Stimulated activated CD4-positive, alpha-beta T cell treated with anti-CD3 and anti-CD28 coated beads, Interleukin-12 subunit alpha, Interleukin-12 subunit beta, amount 100 ng/mL, for 48 hours (primary cell): ENCODE measurements at regions not wholly inside any gene's neighbourhood (a gene's known extent, or its start where the extent isn't known, plus 50 kb on each side); places are given as distances from the start of the nearest gene placed in this dataset.

Experiments used
- DNase-seq, 3 donors: peaks; one replicate each; pipeline ENCODE4 v3.0.0-alpha.2; 2020; ENCODE audit warnings: low read depth in 2 of 3, low spot score in 1 of 3

DNA sequence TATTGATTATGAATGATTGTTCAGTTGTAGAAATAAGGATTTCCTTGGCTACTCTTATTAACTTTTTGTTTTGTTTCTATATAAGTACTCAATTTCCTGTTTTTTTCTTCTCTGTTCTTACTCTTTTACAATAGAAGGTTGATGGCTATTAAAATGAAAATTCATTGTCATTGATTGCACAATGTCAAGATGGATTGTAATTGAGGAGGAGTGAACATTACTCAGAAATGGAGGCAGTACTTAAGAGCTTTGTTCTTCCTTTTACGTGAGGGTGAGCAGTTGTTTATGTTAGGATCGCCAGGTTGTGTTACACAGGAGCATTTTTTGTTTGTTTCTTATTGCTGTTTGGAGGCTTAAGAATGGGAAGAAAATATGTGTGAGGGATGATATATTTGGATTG, 2062.4 kb downstream of the ARAP2 start:
- no peak for DNase-seq

- no peak for DNase-seq
Measured at GRCh38 chr4:34182306-34182705, 2062.0 kb downstream of the ARAP2 start.

DNA sequence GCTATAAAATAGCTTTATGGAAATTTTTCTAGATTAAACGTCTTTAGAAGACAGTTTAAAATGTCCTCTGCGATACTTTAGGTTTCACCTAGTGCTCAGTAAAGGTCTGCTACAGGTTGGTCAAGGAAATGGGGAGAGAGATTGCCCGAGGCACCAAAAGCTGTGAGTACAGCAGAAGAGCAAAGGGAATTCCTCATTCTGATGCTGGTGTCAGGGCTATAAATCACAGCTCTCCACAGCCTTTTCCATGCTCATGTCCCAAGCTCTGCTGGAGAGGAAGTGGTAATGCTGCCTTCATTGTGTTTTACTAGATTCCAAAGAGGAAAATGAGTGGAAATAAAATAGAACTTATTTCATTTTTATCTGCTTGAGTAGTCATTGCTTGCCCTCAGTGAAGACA, 2060.4 kb downstream of the ARAP2 start:
- no peak for DNase-seq

- no peak for DNase-seq
Measured at GRCh38 chr4:34187056-34187455, 2057.3 kb downstream of the ARAP2 start.

DNA sequence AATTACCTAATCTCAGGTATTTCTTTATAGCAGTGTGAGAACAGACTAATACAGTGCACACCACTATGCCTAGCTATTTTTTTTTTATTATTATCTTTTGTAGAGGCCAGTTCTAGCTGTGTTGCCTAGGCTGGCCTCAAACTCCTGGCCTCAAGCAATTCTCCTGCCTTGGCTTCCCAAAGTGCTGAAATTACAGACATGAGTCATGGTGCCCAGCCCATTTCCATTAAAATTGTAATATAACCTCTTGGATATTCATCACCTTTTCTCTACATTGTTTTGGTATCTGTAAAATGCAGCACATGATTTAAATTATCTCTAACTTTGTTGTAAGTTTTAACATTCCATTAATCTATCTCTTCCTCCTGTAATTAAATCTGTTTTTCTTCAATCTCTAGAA, 2052.9 kb downstream of the ARAP2 start:
- no peak for DNase-seq

DNA sequence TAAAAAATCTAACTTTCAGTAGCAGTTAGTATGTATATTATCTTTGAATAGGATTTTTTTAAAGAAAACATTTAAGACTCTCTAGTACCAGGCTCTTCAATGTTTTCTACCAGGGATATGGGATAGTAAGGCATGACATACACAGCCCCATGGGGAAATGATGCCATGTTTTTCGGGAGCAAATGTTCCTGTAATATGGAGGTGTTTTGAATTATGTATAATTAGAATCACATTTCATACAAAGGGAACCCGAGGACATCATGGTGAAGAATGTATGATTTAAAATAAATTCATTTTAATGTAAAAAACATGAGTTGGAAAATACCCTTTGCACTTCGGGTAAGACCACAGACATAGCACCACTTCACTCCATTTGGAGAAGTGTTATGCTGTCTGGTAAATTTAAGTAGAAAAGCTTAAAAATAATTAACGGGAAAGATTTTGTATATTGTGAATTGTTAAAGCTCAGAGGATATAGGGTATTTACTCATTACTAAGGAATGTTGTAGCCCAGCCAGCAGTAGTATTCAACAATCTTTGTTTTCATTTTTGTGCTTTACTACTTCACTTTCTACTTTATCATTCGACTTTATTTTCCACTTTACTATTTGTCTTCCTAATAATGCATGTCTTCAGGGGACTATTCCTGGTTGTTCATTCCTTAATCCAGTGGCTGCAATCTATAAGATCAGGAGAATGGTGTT, 2050.7 kb downstream of the ARAP2 start:
- DNase-seq: no peak

DNA sequence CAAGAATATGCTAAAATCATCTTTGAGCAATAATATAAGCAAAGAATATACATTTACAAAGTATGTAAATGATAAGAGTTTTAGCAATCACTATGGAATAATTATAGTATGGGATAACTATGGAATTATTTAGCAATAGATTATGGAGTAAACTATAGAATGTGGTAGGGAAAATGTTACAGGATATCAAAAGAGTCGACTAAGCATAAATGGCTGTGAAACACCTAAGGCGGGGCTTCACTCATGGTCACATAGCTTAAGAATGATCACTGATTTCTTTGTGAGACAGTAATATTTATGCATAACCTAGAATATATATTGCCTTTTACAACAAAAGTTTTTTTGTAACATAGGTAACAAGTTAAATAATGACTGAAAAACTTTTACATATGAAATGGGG, 2049.7 kb downstream of the ARAP2 start:
- no peak for DNase-seq

GRCh38 chr4:34196375-34196774, 2047.9 kb downstream of the ARAP2 start:
- DNase-seq: no peak

DNA sequence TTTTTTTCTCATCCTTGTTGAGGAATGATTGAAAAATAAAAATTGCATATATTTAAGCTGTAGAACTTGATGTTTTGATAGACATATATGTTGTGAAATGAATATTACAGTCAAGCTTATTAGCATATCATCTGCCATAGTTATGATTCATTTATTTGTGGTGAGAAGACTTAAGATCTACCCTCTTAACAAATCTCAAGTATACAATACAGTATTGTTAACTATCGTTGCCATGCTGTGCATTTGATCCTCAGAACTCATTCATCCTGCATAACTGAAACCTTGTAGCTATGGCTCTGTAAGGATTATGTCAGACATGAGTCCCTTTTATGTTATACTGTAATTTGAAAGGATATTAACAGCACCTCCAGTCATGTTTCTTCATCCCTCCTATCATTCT, 2045.3 kb downstream of the ARAP2 start:
- no peak for DNase-seq

- no peak for DNase-seq
Measured at GRCh38 chr4:34200535-34200934, 2043.8 kb downstream of the ARAP2 start.

GRCh38 chr4:34202154-34202553, 2042.2 kb downstream of the ARAP2 start:
- no peak for DNase-seq

DNA sequence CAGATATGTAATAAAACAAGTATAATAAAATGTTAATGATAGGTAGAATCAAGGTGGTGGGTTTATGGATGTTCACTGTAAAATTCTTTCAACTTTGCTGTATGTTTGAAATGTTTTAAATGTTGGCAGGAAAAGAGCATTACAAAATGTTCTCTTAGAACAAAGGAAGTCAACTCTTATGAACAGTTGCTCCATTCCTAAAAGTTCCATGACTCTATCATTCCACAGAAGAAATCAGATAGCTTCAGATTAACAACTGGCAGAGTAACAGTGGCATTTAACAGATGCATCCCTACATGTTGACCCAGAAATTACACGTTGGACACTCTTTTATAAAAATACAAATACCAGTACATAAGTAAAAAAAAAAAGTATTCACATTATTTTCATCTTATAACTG, 2023.7 kb downstream of the ARAP2 start:
- DNase-seq: no peak

- DNase-seq: no peak
Measured at GRCh38 chr4:34221986-34222385, 2022.3 kb downstream of the ARAP2 start.

- DNase-seq: no peak
Measured at GRCh38 chr4:34236118-34236517, 2008.2 kb downstream of the ARAP2 start.

GRCh38 chr4:34245276-34245675, 1999.0 kb downstream of the ARAP2 start:
- DNase-seq: no peak

DNA sequence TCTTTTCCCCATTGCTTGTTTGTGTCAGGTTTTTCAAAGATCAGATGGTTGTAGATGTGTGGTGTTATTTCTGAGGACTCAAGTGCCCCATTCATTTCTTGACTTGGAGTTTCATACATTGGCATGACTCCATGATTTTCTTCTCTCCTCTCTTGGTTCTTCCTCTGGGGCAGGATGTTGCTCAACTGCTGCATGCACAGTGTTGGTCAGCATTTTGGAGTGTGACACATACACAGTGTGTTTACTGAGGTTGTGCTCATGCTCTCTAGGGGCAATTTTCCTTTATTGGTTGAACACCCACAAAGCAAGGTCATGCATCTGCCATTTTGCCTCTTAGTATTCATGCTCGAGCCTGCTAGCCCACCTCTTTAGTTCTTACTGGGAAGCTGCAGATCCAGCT, 1993.8 kb downstream of the ARAP2 start:
- DNase-seq: no peak

- DNase-seq: no peak
Measured at GRCh38 chr4:34253239-34253638, 1991.1 kb downstream of the ARAP2 start.

GRCh38 chr4:34258176-34258575, 1986.1 kb downstream of the ARAP2 start:
- no peak for DNase-seq

GRCh38 chr4:34261799-34262314, 1982.5 kb downstream of the ARAP2 start:
- DNase-seq: no peak

DNA sequence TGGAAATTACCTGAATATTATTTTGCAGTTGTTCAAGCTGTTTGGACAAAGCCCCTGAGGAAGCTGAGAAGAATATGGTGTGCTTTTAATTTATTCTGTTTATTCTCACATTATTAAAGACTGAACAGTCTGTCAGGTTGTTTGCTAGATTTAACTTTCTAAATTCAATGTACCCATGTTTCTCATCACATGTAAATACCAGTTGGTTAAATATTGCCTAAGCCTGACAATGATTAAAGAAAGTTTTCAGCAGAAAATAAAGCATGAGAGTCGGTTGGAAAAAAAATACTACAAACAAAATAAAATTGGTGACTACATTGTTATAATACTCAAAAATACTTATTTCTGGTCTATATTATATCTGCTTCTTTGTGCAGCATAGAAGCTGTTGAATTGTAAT, 1974.7 kb downstream of the ARAP2 start:
- DNase-seq: no peak

GRCh38 chr4:34271479-34272355, 1972.6 kb downstream of the ARAP2 start:
- DNase-seq: no peak

DNA sequence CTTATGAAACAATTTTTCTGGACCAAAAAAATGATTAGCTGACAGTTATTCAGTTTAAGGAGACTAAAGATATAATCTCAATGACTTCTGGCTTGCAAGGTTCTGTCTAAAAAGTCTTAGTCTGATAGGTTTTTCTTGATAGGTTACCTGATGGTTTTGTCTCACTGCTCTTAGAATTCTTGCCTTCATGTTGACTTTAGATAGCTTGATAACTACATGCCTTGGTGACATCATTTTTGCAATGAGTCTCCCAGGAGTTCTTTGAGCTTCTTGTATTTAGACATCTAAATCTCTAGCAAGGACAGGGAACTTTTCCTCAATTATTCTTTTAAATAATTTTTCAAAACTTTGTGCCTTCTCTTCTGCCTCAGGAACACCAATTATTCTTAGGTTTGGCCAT, 1965.3 kb downstream of the ARAP2 start:
- no peak for DNase-seq
